T-helper 9 cell (primary cell): ENCODE measurements at regions not wholly inside any gene's neighbourhood (a gene's known extent, or its start where the extent isn't known, plus 50 kb on each side); places are given as distances from the start of the nearest gene placed in this dataset.
"Not testable (repeated sequence)": the region's sequence is repeated elsewhere in the genome, so short reads cannot be mapped to it uniquely, and the experiment has no call there.

ENCODE experiments used
- DNase-seq: peaks from one replicate; pipeline ENCODE4 v3.0.0-alpha.2; 2020

GRCh38 chr5:1635477-1635876, 111.7 kb upstream of the LPCAT1 start:
- DNase-seq = not testable (repeated sequence)

GRCh38 chr5:1634337-1634661, 110.5 kb upstream of the LPCAT1 start:
- no peak for DNase-seq

DNA sequence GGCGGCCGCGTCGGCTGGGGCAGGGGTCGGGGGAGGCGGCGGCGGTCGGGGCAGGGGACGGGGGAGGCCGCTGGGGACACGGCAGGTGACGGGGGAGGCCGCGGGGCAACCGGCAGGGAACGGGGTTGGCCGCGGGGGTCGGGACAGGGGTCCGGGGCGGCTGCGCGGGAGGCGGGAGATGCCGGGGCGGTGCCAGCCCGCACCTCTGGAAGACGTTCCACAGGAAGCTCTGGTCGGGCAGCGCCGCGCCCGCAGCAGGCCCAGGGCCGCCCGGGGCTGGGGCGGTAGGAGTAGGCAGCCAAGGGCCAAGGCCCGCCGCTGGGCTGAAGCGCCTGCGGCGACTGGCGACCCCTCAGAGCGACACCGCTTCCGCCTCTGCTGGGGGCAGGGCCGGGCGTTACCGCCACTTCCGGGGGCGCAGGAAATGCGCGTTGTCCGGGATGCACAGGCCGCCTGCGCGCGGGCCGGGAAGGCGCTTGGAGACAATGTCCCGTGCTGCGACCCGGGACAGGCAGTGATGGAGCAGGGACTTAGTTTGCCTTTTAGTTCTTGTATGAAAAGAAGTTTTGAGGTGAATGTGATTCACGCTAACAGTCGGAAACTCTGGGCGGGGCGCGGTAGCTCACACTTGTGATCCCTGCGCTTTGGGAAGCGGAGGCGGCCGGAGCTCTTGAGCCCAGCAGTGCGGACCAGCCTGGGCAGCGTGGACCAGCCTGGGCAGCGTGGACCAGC, 110.0 kb upstream of the LPCAT1 start:
- DNase-seq = peak; percentile 41

DNA sequence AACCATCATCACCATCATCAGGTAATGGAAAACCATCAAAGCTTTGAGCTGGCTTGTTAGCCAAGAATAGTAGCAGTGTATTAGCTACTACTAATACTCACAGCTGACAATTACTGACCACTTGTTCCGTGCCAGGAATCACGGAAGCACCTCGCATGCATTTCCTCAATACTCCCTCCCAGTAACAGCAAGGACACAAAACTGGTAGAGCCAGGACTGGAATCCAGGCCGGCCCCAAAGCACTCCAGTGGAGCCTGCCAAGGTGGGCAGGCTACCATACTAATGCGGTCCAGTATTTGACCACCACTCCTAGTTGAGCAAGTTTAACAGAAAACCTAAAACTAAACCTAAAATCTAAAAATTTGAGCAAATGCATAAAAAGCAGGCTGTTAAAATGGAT, 107.2 kb upstream of the LPCAT1 start:
- DNase-seq = not testable (repeated sequence)

DNA sequence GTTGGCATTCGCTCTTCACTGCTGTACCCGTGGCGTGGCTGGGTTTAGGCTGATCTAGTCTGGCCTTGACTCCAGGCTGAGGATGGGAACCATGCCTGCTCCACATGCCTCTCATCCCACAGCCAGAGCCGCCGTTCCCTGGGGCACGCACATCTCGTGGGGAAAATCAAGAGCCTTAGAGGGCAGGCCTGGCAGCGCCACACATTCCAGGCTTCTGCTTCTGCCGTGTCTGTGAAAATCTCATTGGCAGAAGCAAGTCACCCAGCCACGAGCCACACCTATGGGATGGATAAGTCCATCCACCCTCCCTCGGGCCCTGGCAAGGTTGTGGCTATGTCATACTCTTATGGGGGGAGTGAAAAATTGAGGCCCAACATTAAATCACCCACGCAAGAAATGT, 102.6 kb upstream of the LPCAT1 start:
- not testable (repeated sequence) for DNase-seq

DNA sequence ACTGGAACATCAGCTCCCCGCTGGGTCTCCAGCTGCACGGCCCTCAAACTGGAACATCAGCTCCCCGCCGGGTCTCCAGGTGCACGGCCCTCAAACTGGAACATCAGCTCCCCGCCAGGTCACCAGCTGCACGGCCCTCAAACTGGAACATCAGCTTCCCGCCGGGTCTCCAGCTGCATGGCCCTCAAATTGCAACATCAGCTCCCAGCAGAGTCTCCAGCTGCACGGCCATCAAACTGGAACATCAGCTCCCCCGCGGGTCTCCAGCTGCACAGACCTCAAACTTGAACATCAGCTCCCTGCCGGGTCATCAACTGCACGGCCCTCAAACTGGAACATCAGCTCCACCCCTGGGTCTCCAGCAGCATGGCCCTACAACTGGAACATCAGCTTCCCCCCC, 95.8 kb upstream of the LPCAT1 start:
- DNase-seq = not testable (repeated sequence)

GRCh38 chr5:1618296-1618865, 94.6 kb upstream of the LPCAT1 start:
- DNase-seq = not testable (repeated sequence)

DNA sequence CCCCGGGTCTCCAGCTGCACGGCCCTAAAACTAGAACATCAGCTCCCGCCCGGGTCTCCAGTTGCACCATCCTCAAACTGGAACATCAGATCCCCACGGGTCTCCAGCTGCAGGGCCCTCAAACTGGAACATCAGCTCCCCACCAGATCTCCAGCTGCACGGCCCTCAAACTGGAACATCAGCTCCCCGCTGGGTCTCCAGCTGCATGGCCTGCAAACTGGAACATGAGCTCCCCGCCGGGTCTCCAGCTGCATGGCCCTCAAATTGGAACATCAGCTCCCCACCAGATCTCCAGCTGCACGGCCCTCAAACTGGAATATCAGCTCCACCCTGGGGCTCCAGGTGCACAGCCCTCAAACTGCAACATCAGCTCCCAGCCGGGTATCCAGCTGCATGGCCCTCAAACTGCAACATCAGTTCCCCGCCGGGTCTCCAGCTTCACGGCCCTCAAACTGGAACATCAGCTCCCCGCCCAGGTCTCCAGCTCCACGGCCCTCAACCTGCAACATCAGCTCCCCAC, 93.5 kb upstream of the LPCAT1 start:
- DNase-seq = not testable (repeated sequence)

DNA sequence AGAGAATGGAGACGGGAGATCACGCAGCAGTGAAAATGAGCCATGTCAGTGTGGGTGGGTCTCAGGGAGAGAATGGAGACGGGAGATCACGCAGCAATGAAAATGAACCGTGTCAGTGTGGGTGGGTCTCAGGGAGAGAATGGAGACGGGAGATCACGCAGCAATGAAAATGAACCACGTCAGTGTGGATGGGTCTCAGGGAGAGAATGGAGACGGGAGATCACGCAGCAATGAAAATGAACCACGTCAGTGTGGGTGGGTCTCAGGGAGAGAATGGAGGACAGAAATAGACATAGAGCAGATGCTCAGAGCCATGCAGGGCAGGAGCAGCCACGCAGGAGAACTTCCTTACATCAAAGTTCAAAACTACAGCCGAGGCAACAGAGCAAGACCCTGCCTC, 89.8 kb upstream of the LPCAT1 start:
- not testable (repeated sequence) for DNase-seq

- DNase-seq = not testable (repeated sequence)
These were observed 86.8 kb upstream of the LPCAT1 start for GRCh38 chr5:1610526-1610925.

DNA sequence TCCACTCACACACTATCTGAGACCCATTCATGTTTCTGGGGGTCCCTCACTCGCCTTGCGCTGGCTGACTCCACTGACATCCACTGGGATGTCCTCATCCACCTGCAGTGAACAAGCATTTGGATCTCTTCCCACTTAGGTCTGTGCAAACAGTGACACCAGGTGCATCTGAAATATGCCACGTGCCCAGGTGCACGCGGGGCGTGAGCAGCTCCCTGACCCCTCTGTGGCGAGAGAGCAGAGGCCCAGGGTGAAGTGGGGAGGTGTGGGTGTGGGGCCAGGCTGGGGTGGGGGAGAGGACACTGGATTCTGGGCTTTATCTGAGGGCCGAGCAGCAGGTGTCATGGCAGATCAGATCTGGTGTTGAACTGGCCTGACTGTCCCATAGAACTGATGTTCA, 85.4 kb upstream of the LPCAT1 start:
- DNase-seq = not testable (repeated sequence)

DNA sequence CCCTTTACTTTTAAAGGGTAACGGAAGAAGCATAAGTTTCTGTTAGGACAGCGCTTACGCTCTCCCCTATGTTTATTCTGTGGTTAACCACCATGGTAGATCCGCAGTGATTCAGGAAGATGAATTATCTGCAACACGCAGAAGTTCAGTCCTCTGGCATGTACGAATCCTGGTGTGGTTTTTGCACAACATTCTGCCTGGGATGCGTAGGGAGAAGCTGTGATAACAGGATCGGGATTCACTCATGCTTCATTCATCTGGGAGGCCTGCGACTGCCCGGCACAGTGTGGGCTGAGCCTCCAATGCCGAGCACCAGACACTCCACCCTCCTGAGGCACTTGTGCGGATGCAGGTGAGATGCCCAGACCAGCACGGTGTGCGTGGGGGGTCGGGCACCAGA, 84.6 kb upstream of the LPCAT1 start:
- not testable (repeated sequence) for DNase-seq

GRCh38 chr5:1606951-1607350, 83.2 kb upstream of the LPCAT1 start:
- DNase-seq = not testable (repeated sequence)

GRCh38 chr5:1603916-1604315, 80.2 kb upstream of the LPCAT1 start:
- DNase-seq = not testable (repeated sequence)

GRCh38 chr5:1601565-1601964, 77.8 kb upstream of the LPCAT1 start:
- DNase-seq = not testable (repeated sequence)

DNA sequence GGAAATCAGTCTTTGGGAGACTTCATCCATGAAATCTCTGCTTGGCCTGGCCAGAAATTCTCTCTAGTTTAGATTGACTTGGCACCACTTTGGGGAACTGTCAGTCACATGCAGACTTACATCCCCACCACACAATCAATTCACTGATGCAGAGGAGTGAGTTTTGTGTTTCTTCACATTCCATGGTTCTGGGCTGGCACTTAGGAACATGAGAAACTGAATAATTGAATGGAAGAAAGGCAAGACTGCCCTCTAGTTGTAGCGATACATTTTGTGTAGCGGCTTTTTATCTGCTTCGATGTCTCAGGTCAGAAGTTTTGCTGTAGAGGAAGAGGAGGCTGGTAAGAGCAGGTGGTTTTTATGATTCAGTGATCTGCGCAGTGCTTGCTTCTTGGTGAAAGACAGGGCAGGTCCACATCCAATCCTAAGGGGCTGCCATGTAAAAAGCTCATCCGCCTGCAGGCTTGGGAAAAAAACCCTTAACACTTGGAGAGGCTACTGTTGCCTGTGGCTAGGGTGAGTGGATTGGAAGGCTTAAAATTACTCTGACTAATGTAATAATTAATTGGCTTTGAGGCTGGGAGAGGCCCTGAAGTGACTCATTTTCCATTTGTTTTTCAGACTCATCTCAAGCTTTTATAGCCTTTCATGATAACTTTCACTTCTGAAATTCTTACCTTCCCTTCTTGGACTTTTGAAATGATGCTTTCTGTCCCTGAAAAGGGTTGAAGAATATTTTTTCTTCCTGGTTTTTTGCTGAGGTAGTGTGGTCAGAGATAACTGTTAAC, 75.4 kb upstream of the LPCAT1 start:
- DNase-seq = not testable (repeated sequence)

- DNase-seq = not testable (repeated sequence)
These were observed 73.3 kb upstream of the LPCAT1 start for GRCh38 chr5:1597093-1597473.

DNA sequence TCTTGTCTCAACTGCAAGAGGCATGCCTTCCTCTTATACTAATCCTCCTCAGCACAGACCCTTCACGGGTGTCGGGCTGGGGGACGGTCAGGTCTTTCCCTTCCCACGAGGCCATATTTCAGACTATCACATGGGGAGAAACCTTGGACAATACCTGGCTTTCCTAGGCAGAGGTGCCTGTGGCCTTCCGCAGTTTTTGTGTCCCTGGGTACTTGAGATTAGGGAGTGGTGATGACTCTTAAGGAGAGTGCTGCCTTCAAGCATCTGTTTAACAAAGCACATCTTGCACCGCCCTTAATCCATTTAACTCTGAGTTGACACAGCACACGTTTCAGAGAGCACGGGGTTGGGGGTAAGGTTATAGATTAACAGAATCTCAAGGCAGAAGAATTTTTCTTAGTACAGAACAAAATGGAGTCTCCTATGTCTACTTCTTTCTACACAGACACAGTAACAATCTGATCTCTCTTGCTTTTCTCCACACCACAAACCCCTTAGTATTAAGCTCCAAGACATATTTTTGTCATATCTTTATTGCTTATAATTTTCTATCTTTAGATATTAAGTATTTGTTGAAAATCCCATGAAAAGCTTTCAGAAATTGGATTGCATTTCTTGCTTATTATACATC, 72.8 kb upstream of the LPCAT1 start:
- not testable (repeated sequence) for DNase-seq

GRCh38 chr5:1594357-1595106, 70.8 kb upstream of the LPCAT1 start:
- peak; percentile 16 for DNase-seq

DNA sequence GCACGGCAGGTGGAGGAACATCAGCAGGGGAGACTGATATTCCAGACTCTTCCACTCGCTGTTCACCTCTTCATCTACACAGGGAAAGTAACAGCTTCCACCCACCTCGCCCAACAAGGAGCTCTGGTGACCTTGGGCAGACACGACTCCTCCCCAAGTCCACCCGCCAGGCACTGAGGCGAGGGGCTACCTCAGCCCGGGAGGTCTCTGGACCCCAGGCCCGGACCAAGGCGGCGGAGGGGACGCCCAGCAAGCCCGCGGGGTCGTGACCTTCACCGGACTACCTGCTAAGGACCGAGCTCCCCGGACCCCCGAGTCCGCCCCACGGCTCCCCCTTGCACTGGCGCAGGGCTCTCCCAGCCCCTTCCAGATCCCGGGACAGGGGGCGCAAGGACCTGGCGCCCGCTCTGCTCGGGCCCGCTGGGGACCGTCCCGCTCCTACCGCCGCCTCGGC, 70.2 kb upstream of the LPCAT1 start:
- DNase-seq = no peak

DNA sequence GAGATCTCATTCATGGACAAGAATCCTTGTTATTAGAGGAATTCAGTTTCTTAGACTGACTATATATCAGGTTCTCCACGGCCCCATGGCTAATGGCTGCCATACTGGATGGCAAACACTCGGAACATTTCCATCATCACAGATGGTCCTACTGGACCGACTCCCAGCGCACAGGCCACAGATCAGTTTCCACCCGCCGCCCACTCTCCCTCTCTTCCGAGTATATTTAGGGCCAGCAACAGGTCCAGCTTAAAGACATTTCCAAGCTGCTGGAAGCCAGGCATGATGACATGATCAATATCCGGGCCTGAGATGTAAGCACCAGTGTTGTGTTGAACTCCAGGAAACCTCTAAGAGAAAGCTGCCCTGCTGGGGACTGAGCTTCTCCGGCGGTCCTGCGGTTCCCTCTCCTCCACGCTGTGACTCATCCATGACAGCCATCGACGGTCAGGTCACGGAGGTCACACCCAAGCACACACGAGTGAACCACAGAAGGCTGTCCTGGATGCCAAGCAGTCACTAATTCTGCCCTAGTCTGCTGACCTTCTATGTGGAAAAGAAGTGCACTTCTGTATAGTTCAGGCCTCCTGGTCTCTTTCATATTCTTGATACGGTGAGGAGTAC, 64.4 kb upstream of the LPCAT1 start:
- not testable (repeated sequence) for DNase-seq
